Naive B cell (primary cell): ENCODE measurements at regions not wholly inside any gene's neighbourhood (a gene's known extent, or its start where the extent isn't known, plus 50 kb on each side); places are given as distances from the start of the nearest gene placed in this dataset.
"Not testable (repeated sequence)": the region's sequence is repeated elsewhere in the genome, so short reads cannot be mapped to it uniquely, and the experiment has no call there.

Experiments used
- ATAC-seq, 2 donors: fragments of 150-1000 bp; cut with Tn5 transposase; 2 replicates each; pipeline ENCODE4 v1.10.0; 2021; ENCODE audit warnings: low read depth in 2 of 2, mild to moderate bottlenecking in 2 of 2, moderate library complexity in 2 of 2
- DNase-seq: peaks from one replicate; pipeline ENCODE4 v3.0.0; 2022
- H3K27ac Mint-ChIP-seq, 6 donors: one replicate each; pipeline ENCODE4 v1.8.0; 2020 to 2022; ENCODE audit warnings: mild to moderate bottlenecking in 6 of 6, mixed read lengths in 6 of 6, moderate library complexity in 5 of 6, inconsistent platforms in 2 of 6
- H3K27me3 Mint-ChIP-seq, 3 donors: one replicate each; pipeline ENCODE4 v1.8.0; 2021 to 2022; ENCODE audit warnings: mixed read lengths in 3 of 3, mild to moderate bottlenecking in 1 of 3
- H3K36me3 Mint-ChIP-seq, 2 donors: one replicate each; pipeline ENCODE4 v1.8.0; 2020 to 2022; ENCODE audit warnings: mixed read lengths in 2 of 2, inconsistent platforms in 1 of 2, mild to moderate bottlenecking in 1 of 2
- H3K4me1 Mint-ChIP-seq, 3 donors: one replicate each; pipeline ENCODE4 v1.8.0; 2020 to 2022; ENCODE audit warnings: mixed read lengths in 3 of 3, inconsistent platforms in 1 of 3, mild to moderate bottlenecking in 1 of 3, moderate library complexity in 1 of 3
- H3K4me3 Mint-ChIP-seq, 8 donors: one replicate each; pipeline ENCODE4 v1.8.0; 2020 to 2022; ENCODE audit warnings: mild to moderate bottlenecking in 8 of 8, mixed read lengths in 8 of 8, moderate library complexity in 8 of 8, inconsistent platforms in 2 of 8
- H3K9me3 Mint-ChIP-seq, 7 donors: one replicate each; pipeline ENCODE4 v1.8.0; 2020 to 2022; ENCODE audit warnings: mixed read lengths in 7 of 7, mild to moderate bottlenecking in 5 of 7, inconsistent platforms in 2 of 7, moderate library complexity in 1 of 7

DNA sequence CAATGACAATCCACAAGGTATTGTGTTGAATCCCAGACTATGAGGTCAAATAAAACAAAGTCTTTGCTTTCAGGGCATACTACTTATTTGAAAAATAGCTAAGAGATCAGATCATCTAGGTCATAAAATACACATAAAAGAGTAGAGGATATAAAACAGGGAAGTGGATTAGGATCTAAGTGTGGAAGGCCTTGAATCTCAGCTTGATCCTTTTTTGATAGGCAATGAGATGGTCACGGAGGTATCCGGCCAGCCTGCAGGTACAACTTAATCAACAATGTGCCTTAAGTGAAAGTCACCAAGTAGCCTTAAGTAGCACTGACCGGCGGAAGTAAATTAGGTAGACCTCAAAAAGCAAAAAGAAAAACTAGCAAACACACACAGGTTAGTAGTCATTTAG lies 901.7 kb downstream of the KCNJ2 start:
- H3K27ac Mint-ChIP-seq, result no peak overlapping the region
- no peak for DNase-seq
- peaks cover 0 to 6% (median 0%) of the 10 kb centered on the region in 7 donors for H3K9me3 Mint-ChIP-seq
- H3K4me3 Mint-ChIP-seq, result no peak overlapping the region
- H3K36me3 Mint-ChIP-seq, result no peaks in the 10 kb centered on the region
- H3K27me3 Mint-ChIP-seq, result no peaks in the 10 kb centered on the region
- H3K4me1 Mint-ChIP-seq, result no peaks in the 10 kb centered on the region
- no peak for ATAC-seq

DNA sequence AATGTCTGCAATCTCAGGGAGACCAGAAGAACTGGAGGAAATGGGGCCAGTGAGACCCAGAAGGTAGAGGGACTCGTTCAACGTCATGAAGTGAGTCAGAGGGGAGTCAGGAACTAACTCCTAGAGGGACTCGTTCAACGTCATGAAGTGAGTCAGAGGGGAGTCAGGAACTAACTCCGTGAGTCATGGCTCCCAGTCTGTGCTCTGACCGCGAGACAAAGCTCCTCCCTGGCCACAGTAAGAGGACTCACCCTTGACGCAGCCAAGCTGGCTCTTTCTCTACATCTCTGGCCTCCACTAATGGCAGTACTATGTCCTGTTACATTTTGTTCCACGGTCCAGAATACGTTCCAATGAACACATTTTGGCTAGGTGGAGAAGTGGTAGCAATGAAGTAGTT lies 902.5 kb downstream of the KCNJ2 start:
- DNase-seq, result no peak
- no peak for ATAC-seq
- peaks cover 0 to 6% (median 0%) of the 10 kb centered on the region in 7 donors for H3K9me3 Mint-ChIP-seq
- no peaks in the 10 kb centered on the region for H3K4me1 Mint-ChIP-seq
- no peaks in the 10 kb centered on the region for H3K36me3 Mint-ChIP-seq
- no peak overlapping the region for H3K4me3 Mint-ChIP-seq
- H3K27me3 Mint-ChIP-seq, result no peaks in the 10 kb centered on the region
- H3K27ac Mint-ChIP-seq, result no peak overlapping the region

DNA sequence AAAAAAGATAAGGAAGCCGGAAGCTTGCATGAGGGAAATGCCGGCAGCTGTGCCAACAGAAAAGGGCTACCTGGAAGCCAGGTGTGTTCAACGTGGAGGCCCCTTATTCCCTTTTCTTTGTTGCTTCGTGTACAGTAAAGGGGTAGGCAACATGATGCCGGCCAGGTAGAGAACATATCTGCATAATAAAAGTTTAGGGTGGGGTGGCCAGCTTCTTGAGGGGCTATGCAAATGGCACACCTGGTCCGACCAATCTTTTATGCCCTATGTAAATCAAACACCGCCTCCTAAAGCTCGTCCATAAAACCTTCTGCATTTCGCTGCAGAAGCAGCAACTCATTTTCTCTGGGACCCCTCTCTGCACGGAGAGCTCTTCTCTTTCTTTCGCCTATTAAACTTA lies 911.6 kb downstream of the KCNJ2 start:
- peaks cover 0 to 12% (median 3%) of the 10 kb centered on the region in 7 donors for H3K9me3 Mint-ChIP-seq
- H3K27ac Mint-ChIP-seq, result no peak overlapping the region
- no peaks in the 10 kb centered on the region for H3K4me1 Mint-ChIP-seq
- H3K36me3 Mint-ChIP-seq, result no peaks in the 10 kb centered on the region
- H3K4me3 Mint-ChIP-seq, result no peak overlapping the region
- ATAC-seq, result no peak
- no peak for DNase-seq
- no peaks in the 10 kb centered on the region for H3K27me3 Mint-ChIP-seq

DNA sequence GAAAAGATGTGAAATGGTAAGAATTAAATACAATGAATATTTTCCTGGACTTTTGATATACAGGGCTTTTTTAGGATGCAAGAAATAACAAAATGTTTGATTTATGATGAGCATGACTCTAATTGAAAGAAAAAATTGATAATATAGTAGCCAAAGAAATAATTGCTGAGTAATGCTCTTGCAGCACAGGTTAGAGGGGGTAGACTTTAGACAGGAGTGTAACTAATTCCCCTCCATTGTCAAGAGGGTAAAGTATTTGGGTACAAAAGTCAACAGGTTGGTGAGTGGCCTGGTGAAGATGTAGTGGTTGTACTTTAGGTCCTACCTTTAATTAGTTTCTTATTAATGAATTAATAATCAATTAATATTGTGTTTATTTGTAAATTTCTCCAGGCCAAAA lies 912.3 kb downstream of the KCNJ2 start:
- H3K4me1 Mint-ChIP-seq, result no peaks in the 10 kb centered on the region
- ATAC-seq (no peak), DNase-seq (no peak)
- H3K27me3 Mint-ChIP-seq, result no peaks in the 10 kb centered on the region
- no peak overlapping the region for H3K27ac Mint-ChIP-seq
- H3K4me3 Mint-ChIP-seq, result no peak overlapping the region
- H3K36me3 Mint-ChIP-seq, result no peaks in the 10 kb centered on the region
- H3K9me3 Mint-ChIP-seq, result peaks cover 0 to 10% (median 3%) of the 10 kb centered on the region in 7 donors

DNA sequence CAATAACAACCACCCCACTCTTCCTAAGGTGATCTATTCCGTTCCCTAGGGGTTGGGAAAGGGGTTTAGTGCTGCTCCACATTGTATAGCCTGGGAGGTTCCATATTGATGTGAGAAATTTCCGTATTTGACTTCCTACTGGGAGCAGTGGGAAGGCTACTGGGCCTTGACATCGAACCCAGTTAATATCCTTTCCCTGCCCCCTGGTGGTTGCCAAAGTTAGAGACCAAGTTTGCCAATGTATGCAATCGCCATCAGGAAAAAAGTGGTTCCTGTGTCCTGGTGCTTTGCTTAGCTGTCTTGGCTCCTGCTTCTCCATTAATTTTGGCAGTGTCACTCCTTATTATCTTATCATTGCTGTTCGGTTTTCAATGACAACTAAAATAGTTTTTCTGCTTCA lies 914.9 kb downstream of the KCNJ2 start:
- no peak for DNase-seq
- Mint-ChIP-seq H3K27me3 (no peaks in the 10 kb centered on the region), H3K36me3 (no peaks in the 10 kb centered on the region), H3K27ac (no peak overlapping the region), H3K4me3 (no peak overlapping the region), H3K9me3 (peaks cover 0 to 8% (median 3%) of the 10 kb centered on the region in 7 donors), H3K4me1 (no peaks in the 10 kb centered on the region)
- ATAC-seq, result no peak

DNA sequence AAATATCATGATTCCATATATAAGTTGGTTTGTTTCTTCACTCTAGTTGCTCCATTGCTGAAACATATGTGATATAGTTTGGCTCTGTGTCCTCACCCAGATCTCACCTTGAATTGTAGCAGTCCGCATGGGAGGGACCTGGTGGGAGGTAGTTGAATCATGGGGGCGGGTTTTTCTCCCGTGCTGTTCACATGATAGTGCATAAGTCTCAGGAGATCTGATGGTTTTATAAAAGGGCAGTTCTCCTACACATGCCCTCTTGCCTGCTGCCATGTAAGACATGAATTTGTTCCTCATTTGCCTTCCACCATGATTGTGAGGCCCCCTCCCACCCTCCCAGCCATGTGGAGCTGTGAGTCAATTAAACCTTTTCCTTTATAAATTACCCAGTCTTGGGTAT lies 915.5 kb downstream of the KCNJ2 start:
- no peak overlapping the region for H3K4me3 Mint-ChIP-seq
- H3K9me3 Mint-ChIP-seq, result peaks cover 0 to 8% (median 3%) of the 10 kb centered on the region in 7 donors
- DNase-seq (no peak), ATAC-seq (no peak)
- no peaks in the 10 kb centered on the region for H3K27me3 Mint-ChIP-seq
- no peaks in the 10 kb centered on the region for H3K4me1 Mint-ChIP-seq
- H3K36me3 Mint-ChIP-seq, result no peaks in the 10 kb centered on the region
- no peak overlapping the region for H3K27ac Mint-ChIP-seq

DNA sequence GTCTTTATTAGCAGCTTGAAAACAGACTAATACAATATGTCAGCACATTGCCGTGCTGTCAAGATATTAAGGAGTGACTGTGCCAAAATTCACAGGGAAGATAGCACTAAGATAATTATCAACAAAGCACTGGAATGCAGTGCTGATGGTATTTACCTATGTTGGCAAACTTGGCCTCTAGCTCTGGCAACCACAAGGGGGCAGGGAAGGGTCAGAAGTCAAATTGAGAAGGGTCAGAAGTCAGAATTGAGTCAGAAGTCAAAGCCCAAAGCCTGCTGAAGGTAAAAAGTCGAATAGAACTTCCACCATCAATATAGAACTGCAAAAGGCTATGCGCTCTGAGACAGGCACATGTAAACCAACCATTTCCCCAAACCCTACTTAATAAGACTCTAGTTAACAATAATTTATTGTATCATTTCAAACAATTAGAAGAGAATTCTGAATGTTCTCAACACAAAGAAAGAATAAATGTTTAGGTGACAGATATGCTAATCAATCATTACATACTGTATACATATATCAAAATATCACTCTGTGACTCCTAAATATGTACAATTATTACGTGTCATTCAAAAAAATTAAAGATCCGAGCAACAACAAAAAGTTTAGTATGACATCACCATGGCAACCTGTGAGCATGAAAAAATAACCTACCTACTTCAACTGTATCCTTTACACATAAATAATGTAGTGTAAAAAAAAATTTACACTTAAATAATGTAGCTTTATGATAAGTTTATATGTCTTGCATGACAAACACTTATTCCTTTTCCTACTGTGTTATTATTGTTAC lies 916.1 kb downstream of the KCNJ2 start:
- ATAC-seq (no peak), DNase-seq (no peak)
- no peak overlapping the region for H3K4me3 Mint-ChIP-seq
- no peak overlapping the region for H3K27ac Mint-ChIP-seq
- H3K9me3 Mint-ChIP-seq, result peaks cover 0 to 8% (median 0%) of the 10 kb centered on the region in 7 donors
- H3K4me1 Mint-ChIP-seq, result no peaks in the 10 kb centered on the region
- H3K27me3 Mint-ChIP-seq, result no peaks in the 10 kb centered on the region
- no peaks in the 10 kb centered on the region for H3K36me3 Mint-ChIP-seq

DNA sequence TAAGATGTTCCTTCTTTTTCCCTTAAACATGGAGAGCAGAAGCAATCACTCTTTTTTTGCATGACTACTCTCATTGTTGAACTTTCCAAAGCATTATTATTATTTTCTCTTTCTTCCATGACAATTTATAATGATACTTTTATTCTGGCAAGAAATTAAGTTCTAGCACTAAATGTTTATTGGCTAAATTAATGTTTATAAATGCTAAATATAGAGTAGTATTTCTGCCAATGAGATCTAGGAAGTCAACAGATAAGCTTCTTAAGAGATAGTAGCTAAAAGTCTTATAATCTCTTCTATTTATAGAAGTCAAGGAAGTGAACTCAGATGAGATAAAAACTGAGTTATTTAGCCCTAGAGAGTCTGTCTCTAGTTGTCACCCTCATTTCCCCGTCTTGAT lies 920.1 kb downstream of the KCNJ2 start:
- H3K27me3 Mint-ChIP-seq, result no peaks in the 10 kb centered on the region
- no peak for ATAC-seq
- H3K36me3 Mint-ChIP-seq, result no peaks in the 10 kb centered on the region
- H3K27ac Mint-ChIP-seq, result no peak overlapping the region
- no peak for DNase-seq
- H3K9me3 Mint-ChIP-seq, result peaks cover 0 to 12% (median 3%) of the 10 kb centered on the region in 7 donors
- no peak overlapping the region for H3K4me3 Mint-ChIP-seq
- no peaks in the 10 kb centered on the region for H3K4me1 Mint-ChIP-seq

DNA sequence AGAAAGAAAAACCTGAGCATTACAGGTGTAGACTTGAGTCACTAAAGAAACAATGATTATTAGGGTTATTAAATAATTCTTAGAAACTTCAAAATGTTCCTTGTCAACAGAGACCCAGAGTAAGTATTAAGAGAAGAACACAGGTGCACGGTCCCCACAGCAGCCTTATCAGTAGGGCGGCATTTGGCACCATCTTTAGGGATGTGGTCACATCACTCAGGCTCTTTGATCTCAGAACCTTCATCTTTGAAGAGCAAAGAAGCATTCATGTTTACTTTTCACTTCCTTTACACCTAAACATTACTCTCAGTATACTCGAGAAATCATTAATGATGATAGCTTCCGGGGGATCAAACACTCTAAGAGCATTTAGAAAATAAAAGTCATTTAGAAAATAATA lies 928.7 kb downstream of the KCNJ2 start:
- H3K4me3 Mint-ChIP-seq, result no peak overlapping the region
- H3K36me3 Mint-ChIP-seq, result no peaks in the 10 kb centered on the region
- no peak overlapping the region for H3K27ac Mint-ChIP-seq
- no peaks in the 10 kb centered on the region for H3K27me3 Mint-ChIP-seq
- H3K9me3 Mint-ChIP-seq, result peaks cover 0 to 14% (median 6%) of the 10 kb centered on the region in 7 donors
- DNase-seq, result no peak
- H3K4me1 Mint-ChIP-seq, result no peaks in the 10 kb centered on the region
- no peak for ATAC-seq

DNA sequence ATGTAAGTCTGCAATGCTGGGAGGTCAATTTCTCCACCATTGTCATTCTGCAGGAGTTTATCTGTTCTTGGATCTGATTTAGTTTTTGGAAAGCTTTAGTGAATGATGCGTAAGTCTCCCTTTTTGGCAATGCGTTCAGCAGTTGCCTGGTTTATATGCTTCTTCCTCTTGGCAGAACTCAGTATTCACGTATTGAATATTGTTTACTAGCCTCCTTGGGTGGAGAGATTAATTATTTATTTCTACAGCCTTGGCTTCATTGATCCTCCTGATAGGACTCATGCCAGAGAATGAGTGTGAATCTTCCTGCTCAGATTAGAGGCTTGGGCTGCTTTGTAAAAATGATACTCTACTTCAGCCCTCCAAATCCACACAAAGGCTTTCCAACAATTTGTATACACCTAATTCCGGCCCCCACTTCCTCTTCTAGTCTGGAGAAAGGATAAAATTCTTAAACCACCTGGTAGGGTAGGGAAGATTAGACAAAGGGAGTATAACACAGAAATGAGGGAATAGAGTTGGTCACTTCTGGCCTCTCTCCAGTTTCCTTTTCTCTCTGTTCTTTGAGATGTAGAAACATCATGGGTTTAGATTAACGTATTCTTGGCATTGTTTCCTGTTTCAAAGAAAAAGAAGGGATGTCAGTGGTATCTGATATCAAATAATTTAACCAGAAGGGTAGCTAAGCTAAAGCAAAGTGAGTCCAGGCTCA lies 929.8 kb downstream of the KCNJ2 start:
- no peaks in the 10 kb centered on the region for H3K36me3 Mint-ChIP-seq
- H3K27ac Mint-ChIP-seq, result no peak overlapping the region
- H3K27me3 Mint-ChIP-seq, result no peaks in the 10 kb centered on the region
- DNase-seq (no peak), ATAC-seq (no peak)
- H3K4me3 Mint-ChIP-seq, result no peak overlapping the region
- H3K9me3 Mint-ChIP-seq, result peaks cover 0 to 14% (median 6%) of the 10 kb centered on the region in 7 donors
- H3K4me1 Mint-ChIP-seq, result no peaks in the 10 kb centered on the region

DNA sequence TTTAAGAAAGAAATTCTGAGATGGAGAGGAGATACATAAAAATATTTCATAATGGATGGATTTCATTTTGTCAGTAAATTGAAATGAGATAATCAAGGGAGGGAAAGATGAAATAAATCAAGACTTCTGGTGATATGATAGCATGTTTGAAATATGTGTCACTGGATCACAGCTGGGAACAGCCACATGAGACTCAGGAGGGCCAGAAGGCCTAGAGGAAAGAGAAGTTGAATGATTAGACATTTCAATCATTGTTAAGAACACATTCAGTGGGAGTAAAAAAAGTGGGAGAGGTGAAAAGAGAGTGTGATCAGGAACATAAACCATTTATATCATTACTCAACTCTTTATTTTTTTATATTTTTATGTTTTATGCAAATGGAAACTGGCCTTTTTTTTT lies 933.4 kb downstream of the KCNJ2 start:
- no peaks in the 10 kb centered on the region for H3K27me3 Mint-ChIP-seq
- peaks cover 0 to 8% (median 3%) of the 10 kb centered on the region in 7 donors for H3K9me3 Mint-ChIP-seq
- no peak overlapping the region for H3K4me3 Mint-ChIP-seq
- no peak for ATAC-seq
- H3K36me3 Mint-ChIP-seq, result no peaks in the 10 kb centered on the region
- no peak overlapping the region for H3K27ac Mint-ChIP-seq
- H3K4me1 Mint-ChIP-seq, result no peaks in the 10 kb centered on the region
- DNase-seq, result no peak

DNA sequence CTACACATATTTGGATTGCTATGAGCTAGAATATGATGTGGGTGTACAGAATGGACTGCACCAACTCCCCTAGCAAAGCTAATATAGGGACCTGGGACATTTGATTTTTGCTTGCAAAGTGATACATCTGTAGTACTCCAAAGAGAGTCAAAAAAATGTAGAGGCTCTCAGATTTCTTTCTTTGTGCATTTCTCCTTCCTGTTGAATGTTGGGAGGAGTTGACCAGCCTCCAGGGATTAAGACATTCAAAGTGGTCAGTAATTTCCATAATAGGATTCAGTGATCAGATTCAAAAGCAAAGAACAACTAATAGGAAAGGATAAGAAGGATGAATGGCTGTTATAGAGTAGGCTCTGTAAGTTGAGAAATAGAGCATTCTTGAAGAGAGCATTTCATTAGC lies 934.9 kb downstream of the KCNJ2 start:
- ATAC-seq (no peak), DNase-seq (no peak)
- no peaks in the 10 kb centered on the region for H3K4me1 Mint-ChIP-seq

DNA sequence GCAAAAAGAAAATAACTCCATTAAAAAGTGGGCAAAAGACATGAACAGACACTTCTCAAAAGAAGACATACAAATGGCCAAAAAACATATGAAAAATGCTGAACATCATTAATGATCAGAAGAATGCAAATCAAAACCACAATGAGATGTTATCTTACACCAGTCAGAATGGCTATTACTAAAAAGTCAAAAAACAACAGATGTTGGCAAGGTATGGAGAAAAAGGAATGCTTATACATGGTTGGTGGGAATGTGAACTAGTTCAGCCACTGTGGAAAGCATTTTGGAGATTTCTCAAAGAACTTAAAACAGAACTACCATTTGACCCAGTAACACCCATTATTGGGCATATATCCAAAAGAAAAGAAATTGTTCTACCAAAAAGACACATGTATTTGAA lies 936.7 kb downstream of the KCNJ2 start:
- not testable (repeated sequence) for DNase-seq, H3K36me3 Mint-ChIP-seq, H3K27me3 Mint-ChIP-seq, H3K4me3 Mint-ChIP-seq, H3K9me3 Mint-ChIP-seq, ATAC-seq, H3K27ac Mint-ChIP-seq, H3K4me1 Mint-ChIP-seq

More for the DNA sequence above, 934.9 kb downstream of the KCNJ2 start:
- Mint-ChIP-seq H3K4me3 (no peak overlapping the region), H3K27ac (no peak overlapping the region), H3K36me3 (no peaks in the 10 kb centered on the region), H3K27me3 (no peaks in the 10 kb centered on the region), H3K9me3 (peaks cover 0 to 8% (median 3%) of the 10 kb centered on the region in 7 donors)

DNA sequence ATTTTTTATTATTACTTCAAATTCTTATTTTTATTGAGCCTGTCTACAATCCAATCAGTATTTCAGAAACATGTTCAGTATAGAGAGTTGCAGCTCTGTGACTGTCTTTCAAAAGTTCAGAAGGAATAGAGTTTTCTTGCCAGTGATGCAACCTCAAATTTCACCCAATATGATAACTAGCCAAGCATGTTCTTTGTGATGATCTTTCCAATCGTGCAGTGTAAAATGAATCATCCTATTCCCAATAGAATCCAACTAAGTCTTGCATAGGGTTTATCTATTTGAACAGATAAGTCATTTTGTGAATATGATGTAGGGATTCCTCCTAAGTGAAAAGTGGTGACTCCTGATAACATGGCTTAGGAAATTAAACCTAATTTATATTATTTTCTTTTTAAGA lies 937.8 kb downstream of the KCNJ2 start:
- Mint-ChIP-seq H3K4me3 (no peak overlapping the region), H3K9me3 (peaks cover 0 to 7% (median 3%) of the 10 kb centered on the region in 7 donors), H3K36me3 (no peaks in the 10 kb centered on the region), H3K27ac (no peak overlapping the region), H3K27me3 (no peaks in the 10 kb centered on the region), H3K4me1 (no peaks in the 10 kb centered on the region)
- ATAC-seq, result no peak
- DNase-seq, result no peak
